HG02870 (cell line): ENCODE measurements at regions not wholly inside any gene's neighbourhood (a gene's known extent, or its start where the extent isn't known, plus 50 kb on each side); places are given as distances from the start of the nearest gene placed in this dataset.
A peak's percentile ranks its signal among the peaks of the same experiment; 100 is the strongest.

ENCODE experiments used
- ATAC-seq: cut with Tn5 transposase; IDR thresholded peaks from one replicate; pipeline ENCODE4 v1.9.1; 2021; ENCODE audit warnings: mild to moderate bottlenecking, moderate library complexity; ENCODE audit not compliant: unreplicated experiment

DNA sequence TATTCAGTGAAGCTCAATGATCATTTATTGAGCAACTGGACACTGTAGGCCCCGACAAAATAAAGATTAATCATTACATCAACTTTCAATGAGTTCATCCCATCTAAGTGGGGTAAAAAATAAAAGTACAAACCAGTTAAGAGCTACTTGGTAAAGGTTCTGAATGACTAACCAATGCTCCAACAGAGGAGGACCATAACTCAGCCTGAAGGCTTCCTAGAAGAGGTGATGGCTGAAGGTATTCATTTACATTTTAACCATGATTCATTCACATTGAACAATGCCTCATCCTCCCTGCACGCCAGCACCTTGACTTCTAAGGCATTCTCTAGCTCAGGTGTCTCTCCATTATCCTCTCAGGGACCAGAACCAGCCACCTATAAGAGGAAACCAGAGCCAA, 201.4 kb downstream of the ZNF462 start:
- no peak for ATAC-seq

DNA sequence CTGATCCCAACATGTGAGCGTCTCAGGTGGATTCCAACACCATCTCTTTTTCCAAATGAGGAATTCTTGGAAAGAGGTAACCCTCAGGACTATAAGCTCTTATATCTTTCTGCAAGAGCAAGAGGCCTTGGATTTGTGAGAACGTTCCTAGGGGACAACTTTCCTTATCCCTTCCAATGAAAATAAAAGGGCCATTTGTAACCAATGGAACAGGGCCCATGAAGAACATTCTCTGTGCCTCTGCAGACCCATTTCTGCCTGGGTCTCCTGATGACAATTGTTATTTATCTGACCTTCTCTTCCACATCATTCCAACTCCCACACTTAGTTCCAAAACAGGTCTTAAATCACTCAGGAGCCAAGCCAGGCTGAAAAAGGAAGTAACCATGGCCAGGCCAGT, 202.6 kb downstream of the ZNF462 start:
- no peak for ATAC-seq

DNA sequence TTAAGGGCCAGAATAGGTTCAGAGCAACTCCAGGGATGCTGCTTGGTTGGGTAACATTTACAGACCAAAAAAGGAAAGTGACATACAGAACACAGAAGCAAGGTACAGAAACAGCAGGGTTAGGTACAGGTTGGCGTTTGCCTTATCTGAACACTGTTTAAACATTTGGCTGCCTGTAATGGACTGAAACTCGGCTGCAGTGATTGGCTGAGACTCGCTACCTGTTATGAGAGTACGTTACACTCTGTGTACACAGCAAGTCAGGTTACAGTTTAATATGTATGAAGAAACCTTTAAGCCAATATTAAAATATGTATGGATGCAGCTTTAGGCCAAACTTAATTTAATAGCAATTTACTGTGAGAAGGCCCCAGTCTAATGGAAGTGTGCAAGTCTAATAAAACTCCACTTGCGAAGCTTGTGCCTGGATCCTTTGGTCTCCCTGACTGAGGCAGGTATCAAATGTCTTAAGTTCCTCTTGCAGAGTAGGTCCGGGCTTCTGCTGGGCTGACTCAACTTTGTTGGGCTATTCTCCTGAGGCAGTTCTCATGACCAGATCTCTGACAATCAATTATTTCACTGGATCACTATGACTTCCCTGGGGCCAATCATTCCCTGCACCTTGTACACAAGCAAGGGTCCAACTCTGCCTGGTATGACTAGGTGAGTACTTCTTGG, 204.9 kb downstream of the ZNF462 start:
- ATAC-seq, result no peak

DNA sequence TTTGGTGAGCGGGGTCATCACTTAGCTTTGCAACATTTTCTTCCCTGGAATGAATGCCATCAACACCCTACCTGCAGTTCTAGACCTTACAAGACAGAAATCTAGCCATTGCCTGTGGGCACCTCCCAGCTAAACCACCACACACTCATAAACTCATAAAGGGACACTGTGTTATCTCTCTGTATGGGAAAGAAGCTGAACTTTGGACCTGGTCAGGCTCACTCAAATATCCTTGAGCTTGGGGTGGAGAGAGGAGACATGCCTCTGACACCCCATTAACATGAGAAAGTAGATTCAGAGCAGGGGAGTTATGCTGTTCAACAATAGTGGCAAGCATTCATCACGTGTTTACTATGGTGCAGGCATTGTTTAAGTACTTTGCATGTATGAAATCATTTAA, 205.6 kb downstream of the ZNF462 start:
- no peak for ATAC-seq

DNA sequence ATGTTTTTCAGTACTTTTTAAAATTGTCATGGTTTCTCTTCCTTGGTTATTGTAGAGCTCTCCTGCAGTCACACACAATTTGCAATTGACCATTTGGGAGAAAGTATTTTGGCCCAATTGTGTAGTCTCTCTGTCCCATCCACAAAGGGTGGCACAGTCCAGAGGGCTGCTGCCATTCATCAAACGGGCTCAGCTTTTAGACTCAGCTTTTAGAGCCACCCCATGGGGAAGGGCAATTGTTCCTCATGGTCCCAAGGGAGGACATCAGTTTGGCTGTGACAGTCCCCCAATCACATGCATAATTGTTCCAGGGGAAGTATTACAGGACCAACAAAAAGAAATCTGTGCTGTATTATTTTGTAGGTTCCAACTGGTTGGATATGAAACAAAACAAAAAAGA, 207.6 kb downstream of the ZNF462 start:
- no peak for ATAC-seq

DNA sequence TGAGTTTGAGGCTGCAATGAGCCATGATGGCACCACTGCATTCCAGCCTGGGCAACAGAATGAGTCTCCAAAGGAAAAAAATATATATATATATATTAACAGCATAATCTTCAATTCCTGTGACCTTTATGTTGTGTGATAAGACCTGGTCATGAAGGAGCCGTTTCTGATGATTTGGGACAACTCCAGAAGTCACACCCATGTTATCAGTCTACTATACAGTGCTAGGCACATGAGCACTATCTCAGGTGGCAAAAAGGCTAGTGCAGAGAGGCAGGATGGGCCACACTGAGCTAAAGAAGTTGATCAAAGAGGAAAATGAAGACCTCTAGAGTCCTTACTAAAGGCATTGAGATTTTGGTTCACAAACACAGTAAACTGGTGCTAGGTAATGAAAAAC, 205.0 kb upstream of the RAD23B start:
- no peak for ATAC-seq

DNA sequence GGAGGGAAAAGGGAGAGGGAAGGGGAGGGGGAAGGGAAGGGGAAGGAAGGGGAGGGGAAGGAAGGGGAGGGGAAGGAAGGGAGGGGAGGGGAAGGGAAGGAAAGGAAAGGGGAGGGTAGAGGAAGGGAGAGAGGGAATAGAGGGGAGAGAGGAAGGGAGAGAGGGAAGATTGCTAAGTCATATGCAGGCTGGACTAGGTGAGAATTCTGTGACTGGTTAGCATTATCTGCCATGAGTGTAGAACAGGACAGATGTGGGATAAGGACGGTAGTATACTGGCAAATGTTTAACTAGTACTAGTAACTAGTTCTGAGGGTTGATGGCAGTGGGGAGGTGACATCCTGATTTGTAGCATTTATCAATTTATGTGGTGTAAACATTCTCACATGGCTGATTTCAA, 203.5 kb upstream of the RAD23B start:
- ATAC-seq, result no peak

DNA sequence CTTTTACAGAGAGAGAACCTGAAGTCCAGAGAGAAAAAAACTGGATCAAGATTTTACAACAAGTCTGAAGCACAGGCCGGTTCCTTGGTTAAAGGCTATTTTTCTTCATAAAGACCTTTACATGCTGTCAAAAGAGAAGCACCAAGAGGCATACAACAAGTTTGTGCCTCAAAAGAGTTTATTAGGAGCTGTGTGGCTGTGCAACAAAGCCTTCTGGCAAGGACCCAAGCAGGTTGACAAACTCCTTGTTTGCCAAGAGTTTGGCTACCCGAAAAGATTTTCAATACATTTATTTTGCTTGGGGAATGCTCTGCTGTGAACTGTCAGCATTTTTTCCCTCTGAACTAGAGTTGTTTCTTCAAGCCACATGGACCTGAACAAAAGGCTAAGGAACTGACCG, 202.9 kb upstream of the RAD23B start:
- no peak for ATAC-seq

DNA sequence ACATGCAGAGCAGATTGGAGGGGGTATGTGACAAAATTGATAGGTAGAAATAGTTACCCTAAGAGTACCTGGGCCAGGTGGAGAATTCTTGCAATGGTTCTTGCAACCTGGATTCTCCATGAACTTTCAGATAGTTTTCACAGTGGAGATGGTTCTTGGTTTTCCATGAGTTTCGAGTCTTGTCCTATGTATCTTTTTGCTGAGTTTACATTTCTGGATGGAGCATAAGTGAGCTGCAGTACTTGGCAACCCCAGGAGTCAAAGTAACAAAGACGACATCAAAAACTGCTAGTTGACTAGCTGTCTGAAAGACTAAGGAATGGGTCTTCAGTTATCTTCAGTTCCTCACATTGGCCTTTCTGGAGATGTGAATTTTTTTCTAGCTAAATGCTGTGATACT, 196.6 kb upstream of the RAD23B start:
- ATAC-seq, result no peak

DNA sequence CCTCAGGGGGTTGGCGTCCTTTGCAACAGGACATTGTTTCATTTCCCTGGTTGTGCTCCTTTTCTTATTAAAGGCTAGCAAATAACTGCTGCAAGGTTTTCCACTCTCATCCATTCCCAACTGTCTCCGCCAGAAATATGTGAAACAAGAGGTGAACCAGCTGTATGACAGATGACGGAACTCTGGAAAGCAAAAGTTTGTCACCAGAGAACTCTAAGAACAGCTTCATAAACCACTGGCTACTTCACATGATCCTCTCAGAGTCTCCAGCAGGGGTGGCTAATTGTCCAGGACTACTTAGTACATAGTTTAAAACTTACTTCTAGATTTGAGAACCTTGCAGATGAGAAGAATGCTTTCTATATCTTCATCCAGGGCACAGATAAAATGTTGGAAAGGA, 195.9 kb upstream of the RAD23B start:
- no peak for ATAC-seq

DNA sequence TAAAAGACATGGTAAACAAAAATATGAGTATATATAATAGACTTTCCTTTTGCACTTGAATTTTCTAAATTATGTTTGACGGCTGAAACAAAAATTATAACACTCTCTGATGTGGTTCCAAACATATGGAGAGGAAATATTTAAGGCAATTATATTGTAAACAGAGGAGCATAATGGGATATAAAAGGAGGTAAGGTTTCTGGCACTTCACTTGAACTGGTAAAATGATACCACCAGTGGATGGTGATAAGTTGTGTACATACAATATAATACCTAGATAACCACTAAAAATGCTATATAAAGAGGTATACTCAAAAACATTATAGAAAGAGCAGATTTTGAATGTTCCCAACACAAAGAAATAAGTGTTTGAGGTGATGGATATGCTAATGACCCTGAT, 192.9 kb upstream of the RAD23B start:
- ATAC-seq, result no peak

DNA sequence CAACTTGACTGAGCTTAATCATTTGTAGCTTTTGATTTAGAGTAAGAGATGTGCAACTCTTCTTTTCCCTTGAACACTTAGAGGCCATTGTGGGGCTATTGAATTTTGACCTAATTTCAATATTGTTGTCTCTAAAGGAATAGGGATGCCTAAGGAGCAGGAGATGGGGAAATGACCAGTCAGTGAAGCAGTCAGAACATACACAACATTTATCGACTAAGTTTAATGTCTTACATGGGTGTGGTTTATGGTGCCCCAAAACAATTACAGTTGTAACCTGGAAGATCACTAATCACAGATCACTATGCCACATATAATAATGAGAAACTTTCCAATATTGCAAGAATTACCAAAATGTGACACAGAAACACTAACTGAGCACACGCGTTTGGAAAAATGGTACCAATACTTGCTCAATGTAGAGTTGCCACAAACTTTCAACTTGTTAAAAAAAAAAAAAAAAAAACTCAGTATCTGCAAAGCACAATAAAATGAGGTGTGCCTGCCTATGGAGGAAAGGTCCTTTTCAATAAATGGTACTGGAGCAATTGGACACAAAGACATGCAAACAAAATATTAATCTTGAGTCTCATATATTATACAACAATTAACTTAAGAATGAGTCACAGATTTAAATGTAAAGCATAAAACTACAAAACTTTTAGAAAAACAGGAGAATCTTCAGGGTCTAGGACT, 189.6 kb upstream of the RAD23B start:
- ATAC-seq, result no peak

DNA sequence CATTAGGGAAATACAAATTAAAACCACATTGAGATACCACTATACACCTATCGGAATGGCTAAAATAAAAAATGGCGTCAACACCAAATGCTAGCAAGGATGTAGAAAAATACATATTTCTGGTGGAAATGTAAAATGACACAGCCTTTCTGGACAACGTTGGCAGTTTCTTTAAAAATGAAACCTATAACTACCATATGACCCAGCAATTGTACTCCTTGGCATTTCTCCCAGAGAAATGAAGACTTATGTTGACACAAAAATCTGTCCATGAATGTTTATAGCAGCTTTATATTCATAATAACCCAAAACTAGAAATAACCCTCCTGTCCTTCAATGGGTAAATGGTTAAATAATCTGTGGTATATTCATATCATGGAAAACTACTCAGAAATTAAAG, 188.7 kb upstream of the RAD23B start:
- no peak for ATAC-seq

DNA sequence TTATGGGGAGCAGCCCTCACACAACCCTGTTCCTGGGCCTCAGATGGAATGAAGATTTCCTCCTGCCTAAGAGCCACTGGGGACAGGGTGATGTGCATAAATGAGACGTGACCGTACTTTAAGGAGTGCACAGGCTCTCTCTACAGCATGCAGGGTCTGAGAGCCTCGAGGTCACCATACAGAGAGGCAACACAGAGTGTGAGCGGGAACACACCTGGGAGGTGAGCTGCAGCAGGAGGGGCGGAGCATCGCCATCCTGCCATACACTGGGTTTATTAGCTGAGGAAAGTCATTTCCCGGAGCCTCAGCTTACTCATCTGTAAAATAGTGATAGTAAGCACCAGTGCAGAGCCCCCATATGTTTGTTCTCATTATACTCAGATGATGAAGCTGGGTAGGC, 182.5 kb upstream of the RAD23B start:
- no peak for ATAC-seq

DNA sequence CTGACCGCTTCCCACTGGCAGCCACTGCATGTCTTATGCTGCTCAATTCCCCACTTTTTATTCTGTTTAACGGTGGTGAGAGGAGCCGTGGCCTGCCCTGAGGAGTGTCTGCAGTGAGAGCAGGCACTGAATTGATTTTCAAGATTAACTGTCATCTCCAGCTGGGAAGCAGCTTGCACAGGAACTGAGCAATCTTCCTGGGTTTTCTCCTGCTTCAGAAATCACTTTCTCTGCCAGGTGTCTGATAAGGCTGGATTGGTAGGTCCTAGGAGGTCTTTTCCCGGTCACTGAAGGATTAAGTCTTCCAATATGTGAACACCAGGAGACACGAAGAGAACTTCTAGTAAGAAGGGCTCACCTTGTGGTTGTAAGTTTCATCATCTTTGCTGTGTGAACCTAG, 181.1 kb upstream of the RAD23B start:
- no peak for ATAC-seq

DNA sequence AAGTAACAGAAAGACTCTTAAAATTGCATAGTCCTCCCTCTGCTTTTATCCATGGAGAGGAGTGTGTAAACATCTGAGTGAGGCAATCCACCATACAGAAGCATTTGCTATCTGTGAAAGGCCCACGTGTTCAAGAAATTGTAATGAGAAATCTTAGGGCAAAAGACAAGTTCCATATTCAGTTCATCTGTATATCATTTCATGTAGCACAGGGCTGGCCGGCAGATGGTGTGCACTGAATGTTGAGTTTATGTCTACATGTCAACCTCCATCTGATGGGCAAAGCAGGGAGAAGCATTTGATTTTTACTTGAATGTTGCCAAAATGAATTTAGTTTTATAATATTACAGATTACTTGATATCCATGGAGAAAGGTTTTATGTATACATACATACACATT, 179.5 kb upstream of the RAD23B start:
- no peak for ATAC-seq

DNA sequence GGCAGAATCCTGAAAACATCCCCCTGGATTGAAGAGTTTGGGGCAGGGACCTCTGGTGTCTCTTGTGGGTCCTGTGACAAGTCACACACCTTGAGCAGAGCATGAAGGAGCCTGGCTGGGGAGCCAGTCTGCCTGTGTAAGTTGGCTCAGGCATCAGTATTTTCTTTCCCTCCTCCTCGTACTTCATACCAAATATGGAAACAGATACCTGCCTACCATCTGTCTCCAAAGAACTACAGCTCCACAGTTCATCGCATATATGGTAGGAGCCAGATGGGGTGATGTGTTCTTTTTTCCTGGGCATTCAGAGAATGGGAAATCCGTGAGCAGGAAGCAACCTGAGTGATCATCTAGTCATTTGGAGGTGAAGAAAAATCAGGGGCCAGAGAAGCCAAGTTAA, 177.3 kb upstream of the RAD23B start:
- no peak for ATAC-seq

DNA sequence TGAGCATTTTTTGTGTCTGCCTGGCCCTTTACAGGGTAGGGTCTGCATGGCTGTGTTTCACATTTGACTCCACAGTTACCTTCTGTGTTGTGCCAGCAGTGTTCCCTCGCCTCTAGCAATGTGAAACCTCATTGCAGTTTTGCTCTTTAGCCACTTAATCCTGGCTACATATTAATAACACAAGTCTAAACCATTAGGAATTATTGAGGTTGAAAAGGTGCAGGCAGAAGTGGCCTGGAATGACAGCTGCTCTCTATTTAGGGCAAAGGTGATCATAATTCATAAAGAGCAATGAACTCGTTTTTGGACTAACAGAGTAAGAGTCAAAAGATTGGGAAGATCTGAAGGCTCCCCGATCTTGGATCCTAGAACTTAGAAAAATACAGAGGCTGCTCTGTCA, 176.7 kb upstream of the RAD23B start:
- ATAC-seq, result no peak

DNA sequence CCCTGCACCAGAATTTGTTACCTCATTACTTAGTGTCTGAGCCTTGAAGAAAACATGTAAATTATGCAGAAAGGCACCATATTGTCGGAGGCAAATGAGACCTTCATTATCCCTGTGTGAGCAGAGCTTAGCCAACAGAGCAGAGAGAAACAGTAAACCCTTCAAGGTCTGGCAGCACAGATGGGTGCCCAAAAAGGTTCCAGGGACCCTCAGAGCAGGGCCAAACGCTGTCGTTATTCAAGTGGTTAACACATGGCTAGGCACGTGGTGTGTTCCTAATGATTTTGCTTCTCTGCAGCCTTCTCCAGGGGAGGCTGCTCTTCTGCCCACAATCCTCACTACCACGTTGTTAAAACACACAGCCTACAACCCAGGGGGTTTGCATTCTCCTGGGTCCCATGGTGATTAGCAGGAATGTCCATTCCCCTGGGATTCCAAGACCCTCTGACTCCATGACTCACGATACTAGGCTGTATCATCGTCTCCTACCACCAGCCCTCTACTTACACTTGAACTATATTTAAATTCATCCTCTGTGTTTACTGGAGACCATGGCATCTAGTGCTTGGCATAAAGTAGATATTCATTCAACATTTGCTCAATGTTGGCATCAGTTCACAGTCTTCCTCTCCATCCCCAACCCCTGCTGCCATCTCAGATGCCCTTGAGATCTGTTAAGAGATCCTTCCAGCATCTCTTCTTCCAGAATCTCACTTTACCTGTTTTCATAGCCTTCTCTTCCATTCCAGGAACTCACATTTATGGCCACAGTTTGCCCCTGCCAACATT, 174.5 kb upstream of the RAD23B start:
- ATAC-seq, result no peak

DNA sequence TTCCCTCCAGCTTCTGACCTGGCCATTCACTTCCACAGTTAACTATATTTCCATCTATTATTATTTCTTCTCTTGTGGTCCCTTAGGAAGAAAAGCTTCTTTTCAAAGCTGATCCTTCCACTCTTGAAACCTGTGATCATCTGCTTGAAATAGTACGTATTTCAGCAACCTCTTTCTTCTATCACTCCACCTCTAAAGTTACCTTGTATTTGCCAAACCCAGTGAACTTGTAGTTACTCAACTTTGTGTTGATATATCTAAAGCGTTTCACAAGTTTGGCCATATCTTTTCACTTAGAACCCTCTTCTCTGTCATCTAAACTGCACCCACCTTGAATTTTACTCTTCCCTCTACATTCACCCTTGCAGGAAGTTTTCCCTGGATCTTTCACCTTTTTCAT, 173.8 kb upstream of the RAD23B start:
- ATAC-seq, result no peak

DNA sequence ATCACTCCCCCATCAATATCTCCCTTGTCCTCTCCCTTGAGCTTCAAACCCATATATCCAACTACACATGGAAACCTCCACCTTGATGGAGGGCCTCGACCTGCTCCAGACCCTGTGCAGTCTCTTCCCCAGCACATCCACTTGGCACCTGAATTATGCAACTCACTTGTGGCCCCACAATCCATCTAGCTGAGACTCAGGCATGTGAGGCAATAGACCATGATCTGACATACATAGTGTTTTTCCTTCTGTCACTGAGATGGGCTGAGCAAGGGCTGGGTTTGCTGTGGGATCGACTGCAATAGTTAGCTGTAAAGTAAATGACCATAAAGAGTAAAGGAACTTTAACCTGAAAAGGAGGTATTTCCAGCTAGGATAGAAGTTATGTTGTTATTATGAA, 172.9 kb upstream of the RAD23B start:
- ATAC-seq, result no peak

DNA sequence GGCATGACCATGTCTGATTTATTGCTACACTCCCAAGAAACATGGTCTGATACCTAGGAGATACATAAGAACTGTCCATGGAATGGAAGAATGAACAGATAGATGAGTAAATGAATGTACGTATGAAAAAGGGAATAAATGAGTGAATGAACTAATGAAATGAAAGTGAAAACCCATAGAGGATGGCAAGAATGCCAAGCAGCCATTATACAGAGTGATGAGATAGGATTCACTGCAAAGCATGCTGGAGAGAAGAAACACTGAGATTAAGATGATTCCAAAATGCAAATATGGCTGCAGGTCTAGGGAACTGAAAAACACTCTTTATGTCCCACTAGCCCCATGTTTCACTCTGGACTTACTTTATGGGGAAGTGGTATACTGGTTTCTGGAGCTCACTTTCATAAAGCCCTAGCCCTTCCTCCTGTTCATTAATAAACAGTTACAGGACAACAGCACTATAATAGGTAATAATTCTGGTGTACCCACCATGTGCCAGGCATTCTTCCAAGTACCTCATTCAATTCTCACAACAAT, 170.3 kb upstream of the RAD23B start:
- peak; percentile 93 for ATAC-seq
